GM12873 (cell line): ENCODE measurements at regions not wholly inside any gene's neighbourhood (a gene's known extent, or its start where the extent isn't known, plus 50 kb on each side); places are given as distances from the start of the nearest gene placed in this dataset.

Experiments used
- TF ChIP-seq, protein P1 (sequence below): IDR thresholded peaks from 2 replicates; pipeline ENCODE4 v1.5.1; 2012; ENCODE audit warnings: low read depth, mild to moderate bottlenecking, moderate library complexity, low read length, control low read depth; ENCODE audit not compliant: insufficient read depth; ENCODE audit errors: missing control alignments

DNA sequence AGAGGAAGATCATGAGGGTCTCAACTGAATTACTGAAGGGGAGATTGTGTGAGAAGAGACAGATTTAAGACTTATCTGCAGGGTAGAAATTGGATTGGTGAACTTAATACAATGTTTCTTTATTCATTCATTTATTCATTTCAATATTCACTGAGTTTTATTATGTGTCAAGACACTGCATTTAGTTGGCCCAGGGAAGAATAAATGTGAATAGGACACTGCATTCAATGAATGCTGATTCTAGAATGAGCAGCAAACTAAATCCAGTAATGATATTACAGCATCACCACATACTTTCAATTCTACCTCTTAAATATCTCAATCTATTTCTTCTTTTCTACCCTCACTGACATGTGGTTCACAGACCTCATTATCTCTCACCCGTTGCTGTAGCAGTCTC is 149.0 kb upstream of the TACR1 start:
- TF ChIP-seq, protein P1, sequence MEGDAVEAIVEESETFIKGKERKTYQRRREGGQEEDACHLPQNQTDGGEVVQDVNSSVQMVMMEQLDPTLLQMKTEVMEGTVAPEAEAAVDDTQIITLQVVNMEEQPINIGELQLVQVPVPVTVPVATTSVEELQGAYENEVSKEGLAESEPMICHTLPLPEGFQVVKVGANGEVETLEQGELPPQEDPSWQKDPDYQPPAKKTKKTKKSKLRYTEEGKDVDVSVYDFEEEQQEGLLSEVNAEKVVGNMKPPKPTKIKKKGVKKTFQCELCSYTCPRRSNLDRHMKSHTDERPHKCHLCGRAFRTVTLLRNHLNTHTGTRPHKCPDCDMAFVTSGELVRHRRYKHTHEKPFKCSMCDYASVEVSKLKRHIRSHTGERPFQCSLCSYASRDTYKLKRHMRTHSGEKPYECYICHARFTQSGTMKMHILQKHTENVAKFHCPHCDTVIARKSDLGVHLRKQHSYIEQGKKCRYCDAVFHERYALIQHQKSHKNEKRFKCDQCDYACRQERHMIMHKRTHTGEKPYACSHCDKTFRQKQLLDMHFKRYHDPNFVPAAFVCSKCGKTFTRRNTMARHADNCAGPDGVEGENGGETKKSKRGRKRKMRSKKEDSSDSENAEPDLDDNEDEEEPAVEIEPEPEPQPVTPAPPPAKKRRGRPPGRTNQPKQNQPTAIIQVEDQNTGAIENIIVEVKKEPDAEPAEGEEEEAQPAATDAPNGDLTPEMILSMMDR: no peak

DNA sequence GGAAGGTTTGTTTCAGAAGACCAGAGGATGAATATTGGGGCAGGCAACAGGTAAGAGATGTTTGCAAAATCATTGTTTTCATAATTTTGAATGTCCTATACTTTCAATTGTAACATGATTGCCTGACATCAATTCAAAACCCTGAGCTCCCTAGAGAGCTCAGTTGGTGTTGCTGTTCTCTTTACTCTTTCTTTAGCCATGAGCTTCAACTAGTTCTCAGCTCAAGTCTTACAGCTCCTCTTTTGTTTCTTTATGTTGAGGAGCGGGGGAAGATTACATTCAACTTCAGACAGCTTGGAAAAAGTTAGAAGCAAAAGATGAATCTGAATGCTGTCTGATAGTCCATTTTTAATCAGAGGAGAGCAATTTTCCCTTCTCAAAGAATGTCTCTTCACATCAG is 144.8 kb upstream of the TACR1 start:
- TF ChIP-seq, protein P1: no peak

DNA sequence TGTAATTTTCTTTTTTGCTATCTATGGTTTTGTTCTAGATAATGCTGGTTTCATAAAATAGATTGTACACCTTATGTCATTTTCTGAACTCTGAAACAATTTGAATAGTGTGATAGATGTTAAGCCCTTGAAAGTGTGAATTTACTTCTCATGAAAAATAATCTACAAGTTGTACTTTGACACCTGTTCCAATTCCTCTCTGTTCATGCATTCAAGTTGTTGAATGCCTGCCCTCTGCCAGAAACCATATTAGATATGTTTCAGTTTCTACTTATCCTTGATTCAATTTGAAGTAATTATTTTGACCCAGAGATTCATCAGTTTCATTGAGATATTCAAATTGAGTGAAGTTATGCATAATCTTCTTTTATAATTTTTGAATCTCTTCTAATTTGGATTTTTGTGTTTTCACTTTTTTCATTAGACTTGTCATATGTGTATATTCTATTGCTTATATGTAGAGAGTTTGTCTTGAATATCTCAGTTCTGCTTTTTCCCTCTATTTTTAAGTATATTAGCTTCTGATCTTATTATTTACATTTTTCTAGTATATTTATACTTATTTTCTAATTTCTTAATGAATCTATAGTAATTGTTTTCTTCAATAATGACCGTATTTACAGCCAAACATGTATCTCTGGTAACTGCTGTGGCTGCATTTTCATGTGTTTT is 143.3 kb upstream of the TACR1 start:
- TF ChIP-seq, protein P1: no peak

DNA sequence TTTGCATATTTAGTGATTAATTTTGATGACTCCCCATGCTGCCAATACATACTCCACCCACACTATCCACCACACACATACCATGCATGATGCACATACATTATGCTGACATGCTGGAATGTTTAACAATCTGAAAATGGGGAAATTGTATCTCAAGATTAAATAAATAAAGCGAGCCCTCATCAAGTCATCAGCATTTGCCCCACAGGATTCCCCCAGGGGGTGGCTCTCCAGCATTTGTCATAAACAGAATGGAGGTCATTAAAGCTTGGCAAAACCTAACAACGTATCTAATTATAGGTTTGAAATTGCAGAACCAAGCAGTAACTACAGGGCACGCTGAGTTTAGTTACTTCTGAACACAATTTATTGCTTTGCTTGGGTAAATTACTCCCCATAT is 141.2 kb upstream of the TACR1 start:
- TF ChIP-seq, protein P1: no peak

DNA sequence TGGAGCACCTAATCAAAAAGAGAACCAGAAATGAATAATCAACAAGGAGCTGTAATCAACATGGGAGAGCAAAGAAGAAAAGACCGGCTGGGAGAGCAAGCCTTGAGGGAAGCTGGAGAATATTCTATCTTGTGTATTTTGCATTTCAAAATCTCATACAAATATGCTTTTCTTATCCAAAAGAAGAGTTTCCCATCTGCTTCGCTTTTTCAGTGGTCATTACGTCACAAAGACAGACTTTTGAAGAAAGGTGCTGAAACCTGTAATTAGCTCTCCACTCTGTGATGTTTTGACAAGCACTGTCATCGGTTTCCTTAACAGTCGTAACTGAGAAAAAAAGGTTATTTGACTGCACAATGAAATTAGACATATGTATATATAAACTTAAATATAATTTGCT is 139.1 kb upstream of the TACR1 start:
- TF ChIP-seq, protein P1: no peak

DNA sequence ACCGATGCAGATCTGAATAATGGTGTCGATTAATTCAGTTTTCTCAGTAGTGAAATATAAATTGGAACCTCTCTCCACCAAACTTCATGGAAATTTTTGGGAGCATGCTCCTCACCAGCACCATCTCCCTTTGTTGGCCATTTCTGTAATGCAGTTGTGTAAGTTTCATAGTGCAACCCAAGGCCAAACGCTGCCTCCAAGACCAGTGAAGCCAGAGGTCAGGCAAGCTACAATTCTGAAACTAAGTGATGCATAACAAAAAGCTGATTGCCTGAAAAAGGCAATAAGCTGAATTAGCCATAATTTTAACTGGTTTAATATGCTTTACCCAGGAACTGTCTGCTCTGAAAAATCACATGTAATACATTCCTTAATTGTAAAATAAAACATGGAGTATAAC is 138.3 kb upstream of the TACR1 start:
- TF ChIP-seq, protein P1: no peak

DNA sequence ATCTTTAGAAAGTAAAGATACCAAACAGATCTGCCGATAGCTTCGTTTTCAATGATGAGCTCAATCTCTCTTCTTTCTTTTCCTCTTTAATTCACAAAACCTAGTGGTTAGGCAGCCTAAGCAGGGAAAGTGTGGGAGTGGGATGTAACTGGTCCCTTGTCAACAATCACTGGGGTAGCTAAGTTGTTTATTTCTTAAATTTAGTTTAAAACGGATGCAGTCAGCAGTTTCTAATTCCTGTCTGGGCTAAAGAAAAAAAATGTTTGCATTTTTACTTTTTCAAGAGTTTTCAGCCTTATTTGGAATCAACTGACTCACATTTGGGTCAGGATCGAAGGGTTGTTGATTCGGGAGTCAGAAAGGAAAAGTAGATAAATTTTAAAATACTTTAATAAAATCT is 137.7 kb upstream of the TACR1 start:
- TF ChIP-seq, protein P1: no peak
